Aorta (tissue), 5 donors: ENCODE measurements at regions not wholly inside any gene's neighbourhood (a gene's known extent, or its start where the extent isn't known, plus 50 kb on each side); places are given as distances from the start of the nearest gene placed in this dataset.

Source experiments
- ATAC-seq: fragments of 200-7000 bp; cut with Tn5 transposase; one replicate; pipeline ENCODE4 v1.9.1; 2022; ENCODE audit warnings: moderate library complexity; ENCODE audit not compliant: low FRiP score
- DNase-seq, 2 donors: peaks; one replicate each; pipeline ENCODE4 v3.0.0-alpha.2; 2020
- H3K27ac ChIP-seq, 2 donors: one replicate each; pipeline ENCODE4 v1.5.1; 2013; ENCODE audit warnings: low read length in 2 of 2, mild to moderate bottlenecking in 2 of 2, moderate library complexity in 2 of 2, control low read depth in 1 of 2, inconsistent platforms in 1 of 2, low read depth in 1 of 2
- H3K27me3 ChIP-seq, 2 donors: one replicate each; pipeline ENCODE4 v1.6.1; 2013; ENCODE audit warnings: control low read depth in 1 of 2, low read length in 1 of 2, mild to moderate bottlenecking in 1 of 2, moderate library complexity in 1 of 2; ENCODE audit not compliant: insufficient read depth in 2 of 2, control insufficient read depth in 1 of 2
- H3K36me3 ChIP-seq, 2 donors: one replicate each; pipeline ENCODE4 v1.6.1; 2013; ENCODE audit warnings: control low read depth in 1 of 2, low read length in 1 of 2, mild to moderate bottlenecking in 1 of 2; ENCODE audit not compliant: insufficient read depth in 2 of 2, control insufficient read depth in 1 of 2
- H3K4me1 ChIP-seq, 2 donors: one replicate each; pipeline ENCODE4 v1.6.1; 2013; ENCODE audit warnings: low read length in 2 of 2, control low read depth in 1 of 2, mild to moderate bottlenecking in 1 of 2, moderate library complexity in 1 of 2; ENCODE audit not compliant: insufficient read depth in 2 of 2, control insufficient read depth in 1 of 2
- H3K4me3 ChIP-seq, 2 donors: one replicate each; pipeline ENCODE4 v1.5.1; 2013; ENCODE audit warnings: low read length in 2 of 2, control low read depth in 1 of 2, mild to moderate bottlenecking in 1 of 2
- H3K9me3 ChIP-seq: one replicate; pipeline ENCODE4 v1.6.1; 2013; ENCODE audit warnings: mild to moderate bottlenecking, low read length; ENCODE audit not compliant: control insufficient read depth
- WGBS, 2 donors: extraction: QIAGEN DNeasy Blood & Tissue Kit; methylation state at CpG; one replicate each; pipeline ENCODE4 v1.1.7; 2013; 5-methylcytosine and 5-hydroxymethylcytosine counted together
- intact Hi-C, 2 donors: fragments of 100-400 bp; cut with DNase I; formaldehyde crosslinking; loops; one replicate each; pipeline versions ENCODE4 v1.14.2 to v1.15.0; 2022
- donor health status: healthy with polysubstance abuse.
- donor health status: Bipolar disorder and iron deficiency.
- donor health status: DM: no; HTN: no; CAD: no.
- donor health status: DM: no; HTN: no; CAD: no.
- donor health status: DM: yes; HTN: yes; CAD: no.

DNA sequence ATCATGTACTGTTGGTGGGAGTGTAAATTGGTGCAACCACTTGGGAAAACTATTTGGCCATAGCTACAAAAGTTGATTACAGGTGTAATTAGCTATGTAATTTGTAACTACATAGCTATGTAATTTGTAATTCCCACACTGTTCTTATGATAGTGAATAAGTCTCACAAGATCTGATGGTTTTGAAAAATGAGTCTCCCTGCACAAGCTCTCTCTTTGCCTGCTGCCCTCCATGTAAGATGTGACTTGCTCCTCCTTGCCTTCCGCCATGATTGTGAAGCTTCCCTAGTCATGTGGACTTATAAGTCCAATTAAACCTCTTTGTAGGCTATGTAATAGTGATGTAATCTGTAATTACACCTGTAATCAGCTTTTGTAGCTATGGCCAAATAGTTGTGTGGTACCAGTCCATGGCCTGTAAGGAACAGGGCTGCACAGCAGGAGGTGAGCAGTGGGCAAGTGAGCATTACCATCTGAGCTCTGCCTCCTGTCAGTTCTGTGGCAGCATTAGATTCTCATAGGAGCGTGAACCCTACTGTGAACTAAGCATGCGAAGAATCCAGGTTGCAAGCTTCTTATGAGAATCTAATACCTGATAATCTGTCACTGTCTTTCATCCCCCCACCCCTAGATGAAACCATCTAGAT lies 133.7 kb upstream of the COPS8 start:
- intact Hi-C loops: no loop called here
- WGBS, 2 donors: 98 to 100% methylated on average over 3 of the region's 3 CpGs
- H3K36me3 ChIP-seq: no peaks in the 10 kb centered on the region

DNA sequence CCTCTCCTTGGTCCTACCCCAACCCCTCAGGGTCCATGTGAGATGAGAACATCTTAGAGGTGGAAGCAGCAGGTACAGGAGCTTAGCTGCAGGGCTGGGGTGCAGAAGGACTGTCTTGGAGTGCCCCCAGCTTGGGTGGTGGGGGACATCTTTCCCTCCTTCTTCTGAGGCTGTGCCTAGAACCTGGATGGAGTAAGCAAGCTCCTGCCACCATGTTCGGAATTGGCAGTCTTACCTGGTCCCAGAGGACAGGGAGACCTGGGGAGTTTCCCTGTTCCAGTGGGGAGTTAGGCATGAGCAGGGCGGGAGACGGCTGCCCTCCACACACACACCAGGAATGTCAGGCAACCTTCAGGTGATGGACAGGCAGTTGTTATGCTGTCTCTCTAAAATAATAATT lies 131.0 kb upstream of the COPS8 start:
- intact Hi-C loops: no loop called here
- 94 to 97% methylated on average over 3 of the region's 3 CpGs for WGBS, 2 donors
- H3K4me3 ChIP-seq: no peak overlapping the region
- H3K36me3 ChIP-seq: no peaks in the 10 kb centered on the region
- ATAC-seq (no peak), DNase-seq (no peak)
- H3K27ac ChIP-seq: no peak overlapping the region
- no peaks in the 10 kb centered on the region for H3K27me3 ChIP-seq
- no peaks in the 10 kb centered on the region for H3K9me3 ChIP-seq
- no peaks in the 10 kb centered on the region for H3K4me1 ChIP-seq

More for the DNA sequence above, 133.7 kb upstream of the COPS8 start:
- ATAC-seq: no peak
- Histone ChIP-seq H3K9me3 (no peaks in the 10 kb centered on the region), H3K4me1 (no peaks in the 10 kb centered on the region), H3K27ac (no peak overlapping the region), H3K4me3 (no peak overlapping the region), H3K27me3 (no peaks in the 10 kb centered on the region)
- no peak for DNase-seq

GRCh38 chr2:236955521-236956030 lies 130.1 kb upstream of the COPS8 start:
- no peaks in the 10 kb centered on the region for H3K4me1 ChIP-seq
- H3K36me3 ChIP-seq: no peaks in the 10 kb centered on the region
- WGBS, 2 donors: 96% methylated on average over 6 of the region's 6 CpGs
- intact Hi-C loops: no loop called here
- DNase-seq: no peak
- H3K9me3 ChIP-seq: no peaks in the 10 kb centered on the region
- no peak overlapping the region for H3K4me3 ChIP-seq
- no peak for ATAC-seq
- H3K27ac ChIP-seq: no peak overlapping the region
- H3K27me3 ChIP-seq: no peaks in the 10 kb centered on the region

- ATAC-seq (no peak), DNase-seq (no peak)
- 88 to 90% methylated on average over 7 of the region's 7 CpGs for WGBS, 2 donors
- Histone ChIP-seq H3K36me3 (no peaks in the 10 kb centered on the region), H3K27ac (no peak overlapping the region), H3K27me3 (no peaks in the 10 kb centered on the region), H3K4me1 (no peaks in the 10 kb centered on the region), H3K4me3 (no peak overlapping the region), H3K9me3 (no peaks in the 10 kb centered on the region)
- intact Hi-C loops: no loop called here
These were observed 129.6 kb upstream of the COPS8 start for GRCh38 chr2:236956031-236956618.

DNA sequence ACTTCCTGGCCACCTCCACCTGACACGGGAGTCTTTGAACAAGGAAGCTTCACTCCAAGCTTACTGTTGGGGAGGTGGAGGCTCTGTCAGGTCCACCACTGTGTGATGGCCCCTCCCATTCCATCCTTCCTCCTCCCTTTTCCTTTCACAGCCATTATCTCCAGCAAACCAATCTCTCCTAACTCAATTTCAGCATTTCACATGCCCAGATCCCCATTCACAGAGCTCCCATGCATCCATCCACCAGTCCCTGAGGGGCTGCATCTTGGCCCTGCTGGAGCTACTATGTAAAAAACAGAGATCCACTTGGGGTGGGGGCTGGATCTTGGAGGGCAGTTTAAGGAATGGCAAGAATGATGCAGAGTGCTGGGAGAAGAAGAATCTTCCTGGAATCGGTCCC lies 129.0 kb upstream of the COPS8 start:
- ATAC-seq: no peak
- no peaks in the 10 kb centered on the region for H3K4me1 ChIP-seq
- no peaks in the 10 kb centered on the region for H3K9me3 ChIP-seq
- DNase-seq: no peak
- H3K36me3 ChIP-seq: no peaks in the 10 kb centered on the region
- WGBS, 2 donors: 64 to 68% methylated on average over 2 of the region's 2 CpGs
- intact Hi-C loops: no loop called here
- no peak overlapping the region for H3K27ac ChIP-seq
- no peaks in the 10 kb centered on the region for H3K27me3 ChIP-seq
- H3K4me3 ChIP-seq: no peak overlapping the region

DNA sequence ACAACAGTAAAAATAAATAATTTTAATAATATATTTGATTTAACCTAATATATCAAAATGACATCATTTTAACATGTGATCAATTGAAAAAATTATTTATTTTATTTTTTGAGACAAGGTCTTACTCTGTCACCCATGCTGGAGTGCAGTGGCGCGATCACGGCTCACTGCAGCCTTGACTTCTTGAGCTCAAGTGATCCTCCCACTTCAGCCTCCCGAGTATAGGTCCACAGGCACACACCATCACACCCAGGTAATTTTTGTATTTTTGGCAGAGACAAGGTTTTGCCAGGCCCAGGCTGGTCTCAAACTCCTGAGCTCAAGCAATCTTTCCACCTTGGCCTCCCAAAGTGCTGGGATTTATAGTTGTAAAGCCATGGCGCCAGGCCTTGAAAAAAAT lies 126.7 kb upstream of the COPS8 start:
- Histone ChIP-seq H3K27ac (no peak overlapping the region), H3K4me1 (no peaks in the 10 kb centered on the region), H3K36me3 (no peaks in the 10 kb centered on the region), H3K9me3 (no peaks in the 10 kb centered on the region), H3K27me3 (no peaks in the 10 kb centered on the region), H3K4me3 (no peak overlapping the region)
- intact Hi-C loops: no loop called here
- ATAC-seq (no peak), DNase-seq (no peak)
- WGBS, 2 donors: 88 to 99% methylated on average over 5 of the region's 5 CpGs

GRCh38 chr2:236959876-236960275 lies 125.8 kb upstream of the COPS8 start:
- DNase-seq: peak in 1 of 2 donors; percentile 67

DNA sequence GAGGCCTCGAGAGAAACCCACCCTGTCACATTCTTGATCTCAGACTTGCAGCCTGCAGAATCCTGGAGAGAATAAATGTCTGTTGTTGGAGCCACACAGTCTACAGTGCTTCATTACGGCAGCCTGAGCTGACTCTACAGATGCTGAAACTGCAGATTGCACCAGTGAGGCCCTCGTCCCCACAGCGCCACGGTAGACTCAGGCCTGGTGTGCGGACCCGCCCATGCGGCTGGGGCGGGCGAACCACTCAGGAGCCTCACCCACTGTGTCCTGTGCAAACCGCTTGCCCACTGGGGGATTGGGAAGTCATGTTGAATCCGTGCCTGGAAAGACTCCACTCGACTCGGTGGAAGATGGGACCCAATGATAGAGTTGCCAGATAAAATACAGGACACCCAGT lies 125.2 kb upstream of the COPS8 start:
- Histone ChIP-seq H3K4me3 (no peak overlapping the region), H3K27me3 (no peaks in the 10 kb centered on the region), H3K9me3 (no peaks in the 10 kb centered on the region), H3K36me3 (no peaks in the 10 kb centered on the region), H3K4me1 (no peaks in the 10 kb centered on the region), H3K27ac (no peak overlapping the region)
- DNase-seq (no peak), ATAC-seq (no peak)
- 96 to 97% methylated on average over 14 of the region's 14 CpGs for WGBS, 2 donors
- intact Hi-C loops: no loop called here

More at GRCh38 chr2:236959876-236960275, 125.8 kb upstream of the COPS8 start:
- intact Hi-C loops: no loop called here
- ATAC-seq: peak; percentile 69
- WGBS, 2 donors: 86 to 90% methylated on average over 9 of the region's 9 CpGs
- Histone ChIP-seq H3K36me3 (no peaks in the 10 kb centered on the region), H3K4me3 (no peak overlapping the region), H3K27ac (no peak overlapping the region), H3K9me3 (no peaks in the 10 kb centered on the region), H3K4me1 (no peaks in the 10 kb centered on the region), H3K27me3 (no peaks in the 10 kb centered on the region)

GRCh38 chr2:236962816-236963215 lies 122.9 kb upstream of the COPS8 start:
- Histone ChIP-seq H3K4me3 (no peak overlapping the region), H3K9me3 (no peaks in the 10 kb centered on the region), H3K27me3 (no peaks in the 10 kb centered on the region), H3K36me3 (no peaks in the 10 kb centered on the region), H3K27ac (no peak overlapping the region), H3K4me1 (no peaks in the 10 kb centered on the region)
- no peak for ATAC-seq
- intact Hi-C loops: no loop called here
- no peak for DNase-seq
- WGBS, 2 donors: 95% methylated on average over 4 of the region's 4 CpGs
